Stimulated activated CD4-positive, alpha-beta T cell treated with anti-CD3 and anti-CD28 coated beads, Interleukin-15, amount 100 ng/mL, for 24 hours (primary cell): ENCODE measurements at regions not wholly inside any gene's neighbourhood (a gene's known extent, or its start where the extent isn't known, plus 50 kb on each side); places are given as distances from the start of the nearest gene placed in this dataset.
A peak's percentile ranks its signal among the peaks of the same experiment; 100 is the strongest.

Experiments used
- DNase-seq: peaks from one replicate; pipeline ENCODE4 v3.0.0-alpha.2; 2020

DNA sequence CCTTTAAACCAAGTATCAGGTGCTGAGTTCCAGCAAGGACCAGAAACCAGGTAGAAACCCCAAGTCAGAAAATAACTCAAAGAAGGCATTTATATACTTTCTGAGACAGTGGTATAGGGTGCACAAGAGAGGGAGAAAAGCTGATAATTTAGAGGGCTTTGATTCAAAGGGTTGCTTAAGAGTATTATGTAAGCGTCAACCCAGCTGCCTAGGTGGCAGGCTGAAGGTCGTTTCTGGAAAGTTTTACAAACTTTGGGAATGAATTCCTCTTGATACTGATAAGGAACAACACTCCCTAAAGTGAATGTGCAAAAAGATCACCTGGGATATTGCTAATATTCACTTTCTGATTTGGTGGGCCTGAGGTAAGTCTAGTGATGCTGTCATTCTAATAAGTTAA lies 800.7 kb downstream of the MAFB start:
- no peak for DNase-seq

DNA sequence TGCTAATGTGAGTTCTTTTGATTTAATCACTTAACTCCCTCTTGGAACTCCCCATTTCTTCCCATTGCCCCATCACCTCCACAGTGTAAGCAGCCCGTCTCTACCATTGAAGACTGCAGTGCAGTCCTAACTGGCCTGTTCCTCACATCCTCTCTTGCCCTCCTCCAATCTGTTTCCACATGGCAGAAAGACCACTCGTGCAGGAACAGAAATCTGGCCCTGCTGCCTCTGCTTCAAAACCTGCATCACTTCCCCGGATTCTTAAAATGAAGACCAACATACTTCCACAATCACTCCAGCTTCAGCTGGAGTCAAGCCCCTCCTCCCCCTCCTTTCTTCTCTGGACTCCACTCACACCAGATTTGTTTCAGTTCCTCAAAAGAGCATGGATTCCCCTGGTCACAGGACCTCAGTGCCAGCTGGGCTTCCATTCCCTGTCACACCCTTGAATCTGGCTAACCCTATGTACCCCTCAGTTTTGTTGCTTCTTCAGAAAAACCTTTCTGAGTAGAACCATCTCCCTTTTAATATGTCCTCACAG lies 802.3 kb downstream of the MAFB start:
- no peak for DNase-seq

DNA sequence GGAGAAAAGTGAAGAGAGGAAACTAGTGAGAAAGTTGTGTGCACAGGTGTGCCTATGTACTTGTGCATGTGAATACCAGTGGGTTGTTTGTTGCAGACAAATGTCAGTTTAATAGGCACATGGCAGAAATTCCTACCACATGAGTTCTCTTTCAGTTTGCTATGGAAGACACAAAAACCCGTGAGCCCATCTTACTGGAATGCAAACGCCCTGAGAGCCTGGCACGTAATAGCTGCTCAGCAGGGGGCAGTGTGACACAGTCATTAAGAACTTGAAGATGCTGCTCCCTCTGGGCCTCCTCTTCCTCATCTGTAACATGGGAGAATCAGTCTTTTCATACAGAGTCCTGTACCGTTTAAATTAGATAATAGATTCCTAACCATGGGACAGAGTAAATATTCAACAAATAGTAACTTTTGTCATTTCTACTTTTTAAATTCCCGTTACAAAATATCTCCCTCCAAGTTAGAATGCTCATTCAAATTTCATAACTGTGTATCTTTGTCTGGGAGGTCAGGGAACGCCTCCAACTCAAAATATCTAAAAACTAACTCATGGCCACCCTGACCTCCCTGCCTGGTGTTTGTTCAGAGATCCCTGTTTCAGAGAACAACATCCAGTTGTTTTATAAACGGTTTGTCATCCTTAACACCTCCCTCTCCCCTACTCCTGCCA lies 802.9 kb downstream of the MAFB start:
- peak; percentile 23 for DNase-seq

DNA sequence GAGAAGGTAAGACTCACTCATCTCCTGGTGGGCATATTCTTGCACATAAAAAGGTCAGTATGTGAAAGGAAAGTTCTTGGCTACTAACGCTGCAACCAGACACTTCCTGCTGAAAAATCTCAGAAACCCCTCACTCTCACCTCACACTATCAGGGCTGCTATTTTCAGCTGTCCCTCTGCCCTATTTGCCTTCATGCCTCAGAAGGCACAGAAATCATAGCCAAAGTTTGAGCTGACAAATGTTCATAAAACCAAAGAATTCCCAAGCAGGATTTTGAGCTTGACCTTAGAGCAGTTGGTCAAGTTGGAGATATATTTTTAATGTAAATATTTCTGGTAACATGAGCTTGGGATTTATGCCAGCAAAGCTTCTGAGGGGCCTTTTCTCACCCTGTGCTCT lies 806.2 kb downstream of the MAFB start:
- DNase-seq = no peak

DNA sequence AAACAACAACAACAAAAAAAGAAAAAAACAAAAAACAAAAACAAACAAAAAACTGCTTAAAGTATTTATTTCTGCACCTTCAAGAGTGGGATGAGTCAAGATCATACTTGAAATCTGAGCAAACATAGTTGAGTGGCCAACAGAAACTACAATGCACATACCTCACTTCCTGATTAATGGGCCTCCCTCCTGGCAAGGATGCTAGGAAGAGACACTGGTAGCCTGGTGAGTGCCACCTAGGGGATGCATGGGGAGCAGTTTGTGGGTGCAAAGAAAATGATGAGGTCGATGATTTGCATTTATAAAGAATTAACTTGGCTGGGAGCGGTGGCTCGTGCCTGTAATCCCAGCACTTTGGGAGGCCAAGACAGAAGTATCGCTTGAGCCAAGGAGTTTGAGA lies 808.1 kb downstream of the MAFB start:
- DNase-seq = no peak

DNA sequence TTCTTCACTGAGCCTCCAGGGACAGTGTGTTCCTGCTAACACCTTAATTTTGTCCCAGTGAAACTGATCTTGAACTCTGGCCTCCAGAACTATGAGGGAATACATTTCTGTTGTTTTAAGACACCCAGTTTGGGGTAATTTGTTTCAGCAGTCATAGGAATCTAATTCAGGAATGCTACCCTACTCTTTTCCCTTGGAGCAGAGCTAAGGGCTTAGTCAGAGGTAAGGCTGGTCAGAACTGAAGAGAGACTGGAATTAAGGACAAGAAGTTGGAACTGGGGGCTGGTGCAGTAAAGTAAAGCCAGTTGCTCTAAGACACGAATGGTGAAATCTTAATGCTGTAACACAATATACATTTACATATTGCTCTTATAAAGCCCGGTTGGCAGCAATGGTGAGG lies 809.7 kb downstream of the MAFB start:
- no peak for DNase-seq

DNA sequence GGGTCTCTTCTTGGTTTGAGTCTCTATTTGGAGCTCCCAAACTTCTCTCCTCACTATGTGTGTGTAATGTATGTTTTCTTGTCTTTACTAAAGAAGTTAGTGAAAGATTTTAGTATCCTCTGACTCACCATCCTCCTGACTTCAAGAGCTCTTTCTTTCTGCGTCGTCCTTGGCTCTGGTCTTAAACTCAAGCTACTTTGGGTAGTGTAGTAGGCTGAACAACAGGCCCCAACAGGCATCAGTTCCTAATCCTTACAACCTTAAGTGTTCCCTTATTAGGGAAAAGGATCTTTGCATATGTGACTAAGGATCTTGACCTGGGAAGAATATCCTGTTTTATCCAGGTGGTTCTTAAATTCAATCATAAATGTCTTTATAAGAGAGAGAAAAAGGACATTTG lies 810.2 kb downstream of the MAFB start:
- DNase-seq = no peak

DNA sequence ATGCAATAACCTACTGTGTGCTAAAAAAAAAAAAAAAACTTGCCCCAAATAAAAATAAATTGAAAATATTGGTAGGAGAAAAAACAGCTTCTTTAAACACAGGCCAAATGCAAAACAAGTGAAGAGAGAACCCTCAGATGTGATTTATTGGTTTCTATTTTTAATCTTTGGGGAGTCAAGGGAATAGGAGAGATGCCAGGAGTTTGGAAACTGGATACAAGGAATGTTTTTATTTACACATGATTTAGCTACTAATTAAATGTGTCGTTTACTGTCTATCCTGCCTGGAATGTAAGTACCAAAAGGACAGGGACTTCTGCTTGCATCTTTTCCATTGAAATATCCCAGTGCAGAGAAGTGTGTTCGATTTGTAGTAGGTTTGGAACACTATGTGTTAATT lies 810.7 kb downstream of the MAFB start:
- DNase-seq = no peak

DNA sequence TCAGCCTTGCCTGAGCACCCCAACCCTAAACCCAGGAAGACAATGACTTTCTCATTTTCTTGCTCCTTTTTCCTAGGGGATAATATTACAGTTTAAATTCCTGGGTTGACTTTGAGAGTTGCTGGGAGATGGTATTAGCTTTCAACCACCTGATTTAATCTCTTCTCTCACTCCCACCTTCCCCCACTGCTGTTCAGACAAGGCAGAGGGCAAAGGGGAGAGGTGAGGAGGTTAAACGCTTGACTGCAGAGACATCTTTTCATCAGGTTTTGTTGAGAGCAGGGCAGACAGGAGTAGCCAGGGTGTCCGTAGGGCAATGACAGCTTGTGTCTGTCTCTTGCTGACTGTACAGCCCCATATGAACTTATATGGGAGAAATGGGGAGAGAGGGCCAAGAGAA lies 811.2 kb downstream of the MAFB start:
- DNase-seq = no peak

DNA sequence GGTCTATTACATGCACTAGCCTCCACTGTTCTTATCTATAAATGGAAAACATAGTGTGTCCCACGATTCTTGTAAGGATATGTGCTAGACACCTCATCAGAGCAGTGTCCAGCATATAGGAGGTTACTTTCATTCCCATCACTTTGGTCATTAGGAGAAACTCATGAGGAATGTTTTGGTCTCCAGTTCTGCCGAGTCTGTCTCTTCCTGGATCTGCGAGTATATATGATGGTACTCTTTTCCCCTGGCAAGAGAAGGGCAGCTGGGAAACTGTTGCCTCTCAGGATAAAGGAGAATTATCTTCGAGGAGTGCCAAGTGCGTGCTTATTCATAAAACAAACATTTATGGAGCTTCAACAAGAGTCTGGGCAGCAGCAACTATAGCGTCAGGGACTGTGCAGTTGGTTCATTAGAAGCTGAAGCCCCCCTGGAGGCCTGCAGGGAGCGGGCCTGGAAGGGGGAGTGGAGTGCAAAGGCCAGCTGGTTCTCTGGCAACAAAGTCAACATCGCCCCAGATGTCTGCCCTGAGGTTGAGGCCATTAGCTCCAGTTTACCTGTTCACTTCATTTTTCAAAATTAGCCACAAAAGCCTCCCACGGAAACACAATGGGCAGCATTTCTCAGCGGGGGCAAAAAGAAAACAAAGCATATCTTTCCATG lies 811.9 kb downstream of the MAFB start:
- DNase-seq = no peak

DNA sequence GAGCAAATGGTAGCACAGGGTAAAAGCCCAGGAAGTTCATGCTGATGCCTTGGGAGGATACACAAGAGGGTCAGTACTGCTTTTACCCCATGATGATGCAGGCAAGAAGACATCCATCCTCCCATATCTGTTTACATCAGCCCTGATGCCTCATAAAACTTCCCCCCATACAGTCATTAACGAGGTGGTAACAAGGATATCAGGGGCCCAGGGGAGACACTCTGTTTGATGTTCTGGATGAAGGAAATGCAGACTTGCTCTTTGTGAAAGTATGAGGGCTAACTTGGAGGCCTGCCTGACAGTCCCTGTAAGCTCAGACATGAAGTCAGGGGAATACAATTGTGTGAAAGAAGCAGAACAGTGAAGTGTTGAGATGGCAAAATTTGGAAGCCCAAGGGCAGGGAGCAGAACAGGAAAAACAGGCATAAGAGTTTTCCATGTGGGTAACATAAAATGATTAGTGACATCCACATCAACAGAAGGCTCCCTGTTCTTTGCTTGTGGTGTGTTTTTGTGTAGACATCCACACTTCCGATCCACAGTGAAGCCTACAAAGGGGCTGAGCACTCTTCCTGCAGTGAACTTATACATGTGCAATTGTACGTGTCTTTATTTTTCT lies 813.4 kb downstream of the MAFB start:
- no peak for DNase-seq

DNA sequence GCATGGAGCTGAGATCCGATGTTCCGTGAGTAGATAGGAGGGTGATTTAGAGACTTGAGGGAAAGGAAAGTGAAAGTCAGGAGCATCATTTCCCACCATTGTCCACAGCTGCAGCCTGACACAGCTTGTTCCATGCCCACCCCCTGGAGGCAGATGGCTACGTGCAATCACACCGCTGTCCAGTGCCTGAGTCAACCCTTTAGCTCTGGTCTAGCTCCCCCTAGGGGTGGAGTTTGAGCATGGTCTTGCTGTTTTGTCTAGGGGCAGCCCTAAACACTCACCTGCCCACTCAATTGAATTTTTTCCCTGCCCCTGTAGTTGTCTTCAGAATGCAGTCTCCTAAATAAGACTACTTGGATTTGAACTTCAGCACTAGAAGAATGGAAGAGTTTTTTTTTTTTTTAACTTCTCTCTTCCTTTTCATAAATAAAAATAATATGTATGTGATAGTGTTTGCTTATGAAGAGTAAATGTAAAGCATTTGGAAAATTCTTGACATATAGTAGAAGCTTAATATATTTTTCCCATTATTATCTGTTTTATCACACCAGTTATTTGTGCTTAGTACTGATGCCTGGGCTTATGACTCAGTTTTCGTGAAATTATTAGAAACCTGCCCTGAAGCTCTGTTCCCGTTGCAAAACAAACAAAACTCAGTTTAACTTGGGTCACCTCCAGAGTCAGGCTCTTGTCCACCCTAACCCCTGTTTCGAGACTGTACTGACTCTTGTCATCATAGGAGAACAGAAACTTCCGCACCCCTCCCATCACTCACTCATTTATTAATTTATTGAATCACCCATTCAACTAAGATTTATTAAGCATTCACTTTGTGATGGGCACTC lies 814.8 kb downstream of the MAFB start:
- peak; percentile 47 for DNase-seq

DNA sequence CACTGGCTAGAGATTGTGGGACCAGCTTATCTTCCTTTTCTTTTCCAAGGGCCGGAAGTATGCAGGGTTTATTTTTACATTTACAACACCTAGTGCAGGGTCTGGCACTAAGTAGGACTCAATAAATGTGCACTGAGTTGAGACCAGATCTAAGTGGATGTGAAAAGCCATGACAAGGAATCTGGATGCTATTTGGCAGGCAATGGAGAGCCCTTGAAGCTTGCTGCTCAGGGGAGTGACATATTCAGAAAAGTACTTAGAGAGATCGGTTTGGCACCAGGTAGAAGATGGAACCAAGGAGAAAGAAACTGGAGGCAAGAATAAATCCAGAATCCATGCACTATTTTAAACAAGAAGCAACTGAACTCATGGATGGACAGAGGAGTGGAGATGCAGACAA lies 815.8 kb downstream of the MAFB start:
- DNase-seq = no peak

DNA sequence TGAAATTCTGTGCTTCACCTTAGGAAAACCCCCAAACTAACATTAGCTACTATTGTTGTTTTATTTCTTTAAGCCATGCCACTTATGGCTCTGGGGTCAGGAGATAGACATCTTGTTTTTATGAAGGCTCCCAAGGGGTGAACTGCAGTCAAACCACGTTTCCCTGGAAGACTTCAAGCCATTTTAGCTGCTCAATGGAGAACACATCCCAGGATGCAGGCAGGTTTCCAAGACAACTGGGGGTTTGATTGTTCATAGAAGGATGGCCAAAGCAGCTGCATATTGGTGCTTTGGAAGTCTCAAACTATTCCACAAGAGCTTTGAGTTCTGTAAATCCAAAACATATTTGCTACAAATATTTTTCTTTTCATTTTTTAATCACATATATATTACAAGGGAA lies 818.0 kb downstream of the MAFB start:
- DNase-seq = no peak

DNA sequence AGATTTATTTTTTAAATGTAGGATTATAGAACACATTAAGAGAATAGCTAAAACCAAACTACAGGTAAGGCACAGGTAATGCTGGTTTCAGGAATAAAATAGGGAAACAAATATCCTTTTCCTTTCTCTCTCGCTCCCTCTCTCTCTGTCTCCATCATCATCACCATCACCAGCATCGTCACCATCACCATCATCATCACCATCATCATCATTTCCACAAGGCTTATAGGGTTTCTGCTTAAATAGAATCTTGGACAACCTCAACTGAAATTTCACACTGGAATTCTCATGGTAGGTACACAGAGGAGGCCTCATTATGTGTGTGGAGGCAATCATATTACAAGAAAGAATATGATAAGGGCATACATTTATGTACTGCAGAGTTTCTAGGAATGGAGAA lies 823.6 kb downstream of the MAFB start:
- no peak for DNase-seq

DNA sequence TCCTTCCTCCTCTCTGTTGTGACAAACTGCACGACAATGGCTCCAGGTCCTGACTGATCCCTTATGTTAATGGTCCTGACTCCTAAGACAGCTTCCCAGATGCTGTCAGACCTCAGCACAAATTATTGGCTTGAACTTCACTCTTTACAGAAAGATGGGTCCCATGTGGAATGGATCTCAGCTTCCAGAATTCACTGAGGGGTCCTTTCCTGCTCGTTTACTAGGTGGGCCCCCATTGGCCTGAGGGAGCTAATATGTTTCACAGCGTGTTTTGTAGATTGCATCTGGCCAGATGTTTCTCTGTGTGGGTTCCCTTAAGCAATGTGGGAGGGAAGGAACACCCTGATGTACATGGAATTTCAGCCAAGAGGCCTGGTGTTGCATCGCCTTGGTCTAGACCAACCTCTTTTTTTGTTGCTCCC lies 826.6 kb downstream of the MAFB start:
- DNase-seq = no peak

DNA sequence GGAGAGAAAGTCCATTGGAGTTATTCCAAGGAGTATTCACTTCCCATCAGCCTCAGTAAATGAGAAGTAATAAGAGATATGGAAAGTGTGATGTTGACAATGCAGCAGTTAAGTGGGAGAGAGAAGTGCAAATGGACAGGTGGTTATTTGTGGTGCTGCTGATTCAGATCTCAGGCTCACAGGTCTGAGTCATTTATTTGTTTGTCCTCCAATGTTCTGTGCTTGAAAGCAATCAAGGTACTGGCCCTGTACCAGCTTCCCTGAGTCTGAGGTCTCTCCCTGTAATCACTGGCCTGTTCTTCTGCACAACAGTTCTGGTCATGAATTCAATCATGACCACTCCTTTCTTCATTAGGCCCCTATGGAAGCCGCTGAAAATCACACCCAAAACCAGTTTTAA lies 827.7 kb downstream of the MAFB start:
- DNase-seq = no peak

DNA sequence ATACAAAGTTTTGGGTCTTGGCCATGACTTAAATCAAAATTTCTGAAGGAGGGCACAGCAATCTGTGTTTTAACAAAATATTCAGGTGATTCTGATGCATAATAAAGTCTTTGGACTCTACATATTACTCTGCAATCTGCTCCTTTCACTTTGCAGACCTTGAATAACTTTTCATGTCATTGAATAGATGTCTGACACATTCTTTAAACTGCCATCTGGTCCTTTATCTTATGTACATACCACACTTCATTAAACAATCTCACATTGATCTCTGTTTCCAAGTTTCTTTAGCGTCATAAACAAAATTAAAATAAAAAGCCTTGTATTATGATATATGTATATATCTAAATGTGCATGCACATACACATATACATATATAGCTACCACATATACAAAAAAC lies 831.2 kb downstream of the MAFB start:
- DNase-seq = no peak

DNA sequence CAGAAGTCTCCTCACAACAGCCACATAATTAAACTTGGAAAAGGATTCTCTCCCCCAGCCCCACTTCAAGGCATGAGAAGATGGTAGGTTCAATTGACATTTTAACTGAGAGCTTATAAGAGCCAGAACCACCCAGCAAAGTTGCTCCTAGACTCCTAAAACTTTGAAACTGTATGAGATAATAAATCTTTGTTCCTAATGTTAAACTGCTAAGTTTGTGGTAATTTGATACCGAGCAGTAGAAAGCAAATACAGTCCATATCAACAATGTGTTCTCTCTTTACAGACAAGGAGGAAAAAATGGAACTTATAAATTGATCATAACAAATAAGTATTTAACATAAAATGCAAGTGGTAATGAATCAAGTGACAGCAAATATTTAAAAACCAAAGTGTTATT lies 831.8 kb downstream of the MAFB start:
- no peak for DNase-seq

DNA sequence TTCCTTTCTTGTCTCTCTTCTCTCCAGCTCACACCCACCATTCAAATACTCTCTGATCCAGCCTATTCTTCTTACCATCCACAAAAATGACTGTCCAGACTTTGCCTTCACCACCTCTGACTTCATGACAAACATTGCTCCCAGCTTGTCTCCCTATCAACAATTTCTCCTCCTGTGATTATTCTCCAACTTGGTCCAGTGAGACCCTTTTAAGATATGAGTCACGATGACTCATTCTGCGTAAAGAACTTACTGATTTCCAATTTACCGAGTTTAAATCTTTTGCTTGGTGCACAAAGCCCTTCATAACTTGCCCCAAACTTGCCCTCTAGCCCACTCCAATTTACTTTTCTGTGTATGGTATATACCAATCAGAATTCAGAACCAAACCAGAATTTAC lies 833.2 kb downstream of the MAFB start:
- DNase-seq = no peak

DNA sequence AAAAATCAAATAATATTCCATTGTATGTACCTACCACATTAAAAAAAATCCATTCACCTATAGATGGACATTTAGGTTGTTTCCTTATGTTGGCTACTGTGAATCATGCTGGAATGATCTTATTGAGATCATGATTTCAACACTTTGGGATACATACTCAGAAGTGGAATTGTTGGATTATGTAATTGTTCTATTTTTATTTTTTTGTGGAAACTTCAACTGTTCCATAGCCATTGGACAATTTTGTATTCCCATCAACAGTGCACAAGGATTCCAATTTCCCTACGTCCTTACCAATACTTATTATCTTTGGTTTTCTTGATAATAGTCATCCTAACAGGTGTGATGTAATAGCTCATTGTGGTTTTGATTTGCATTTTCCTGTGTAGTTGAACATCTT lies 834.0 kb downstream of the MAFB start:
- no peak for DNase-seq

DNA sequence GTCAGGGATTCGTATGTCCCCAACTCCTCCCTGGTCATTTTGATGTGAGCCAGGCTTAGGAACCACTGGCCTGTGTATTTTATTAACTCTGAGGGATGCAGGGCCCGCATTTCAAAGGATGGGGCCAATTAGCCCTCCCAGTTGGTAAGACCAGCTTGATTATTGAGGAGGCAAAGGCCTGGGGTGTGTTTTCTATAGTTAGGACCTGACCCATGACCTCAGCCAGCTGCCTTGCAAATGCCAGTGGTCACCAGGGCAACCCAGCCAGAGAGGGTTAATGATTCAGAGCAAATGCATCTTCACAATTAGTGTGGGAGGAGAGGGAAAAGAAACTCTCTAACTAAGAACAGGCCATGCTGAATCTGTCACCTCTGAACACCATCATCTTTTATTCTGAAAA lies 835.4 kb downstream of the MAFB start:
- DNase-seq = no peak

DNA sequence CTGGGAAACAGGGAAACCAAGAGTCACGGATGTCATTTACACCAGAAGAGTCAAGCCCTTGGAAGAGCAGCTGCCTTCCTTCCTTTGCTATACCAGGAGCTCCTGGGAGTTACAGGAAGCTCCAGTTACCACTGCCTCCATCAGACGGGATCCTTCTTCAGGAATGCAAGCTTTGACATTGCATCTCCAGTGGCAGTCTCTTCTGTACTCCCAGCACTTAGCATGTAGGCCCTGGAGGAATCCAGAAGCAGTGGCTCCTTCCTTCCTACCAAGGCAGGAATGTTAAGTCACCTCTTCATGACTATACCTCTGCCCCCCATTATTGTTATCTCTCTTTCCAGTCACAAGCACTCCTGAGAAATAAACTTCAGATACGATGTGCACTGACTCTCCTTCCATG lies 836.0 kb downstream of the MAFB start:
- DNase-seq = no peak

DNA sequence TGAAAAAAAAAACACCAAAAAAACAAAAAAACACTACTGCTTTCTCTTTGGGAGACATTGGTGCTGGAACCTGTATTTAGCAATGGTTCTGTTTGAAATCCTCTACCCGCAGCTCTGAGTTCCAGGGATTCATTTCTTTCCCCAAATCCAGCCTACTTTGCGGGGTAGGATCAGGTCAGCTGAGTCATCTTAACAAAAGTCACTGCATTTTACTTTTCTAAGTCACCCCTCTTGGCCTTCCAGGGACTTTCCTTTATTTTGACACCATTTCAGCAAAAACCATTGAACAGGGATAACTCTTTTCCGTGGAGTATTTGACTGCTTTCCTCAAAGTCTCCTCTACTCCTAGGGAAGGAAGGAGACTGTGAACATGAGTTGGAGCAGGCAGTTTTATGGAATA lies 837.6 kb downstream of the MAFB start:
- DNase-seq = no peak
